HG03060 (cell line): ENCODE measurements at regions not wholly inside any gene's neighbourhood (a gene's known extent, or its start where the extent isn't known, plus 50 kb on each side); places are given as distances from the start of the nearest gene placed in this dataset.
A peak's percentile ranks its signal among the peaks of the same experiment; 100 is the strongest.
"Not testable (repeated sequence)": the region's sequence is repeated elsewhere in the genome, so short reads cannot be mapped to it uniquely, and the experiment has no call there.

Experiments
- ATAC-seq: cut with Tn5 transposase; IDR thresholded peaks from one replicate; pipeline ENCODE4 v1.9.1; 2021; ENCODE audit warnings: low read depth, moderate number of reproducible peaks; ENCODE audit not compliant: unreplicated experiment

- no peak for ATAC-seq
These were observed 348.3 kb downstream of the BCKDHB start for GRCh38 chr6:80454661-80455365.

- ATAC-seq, result peak; percentile 89
These were observed 347.7 kb downstream of the BCKDHB start for GRCh38 chr6:80454197-80454596.

DNA sequence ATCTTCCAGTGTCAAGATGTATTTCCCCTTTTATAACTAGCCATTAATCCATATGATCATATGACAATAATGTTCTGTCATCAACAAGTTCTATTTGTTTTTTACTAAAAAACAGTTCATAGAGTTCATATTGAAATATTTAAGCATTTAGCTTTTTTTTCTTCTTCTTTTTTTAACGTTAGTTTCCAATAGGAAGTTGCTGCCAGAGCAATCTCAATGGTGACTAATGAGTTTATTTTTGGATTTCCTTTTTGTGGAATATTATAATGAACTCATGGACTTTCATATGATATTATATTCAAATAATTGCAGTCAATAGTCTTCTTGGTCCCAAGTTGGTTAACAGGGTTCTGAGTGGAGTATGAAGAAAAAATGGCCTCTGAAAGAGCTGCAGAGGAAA lies 343.3 kb downstream of the BCKDHB start:
- ATAC-seq, result no peak

DNA sequence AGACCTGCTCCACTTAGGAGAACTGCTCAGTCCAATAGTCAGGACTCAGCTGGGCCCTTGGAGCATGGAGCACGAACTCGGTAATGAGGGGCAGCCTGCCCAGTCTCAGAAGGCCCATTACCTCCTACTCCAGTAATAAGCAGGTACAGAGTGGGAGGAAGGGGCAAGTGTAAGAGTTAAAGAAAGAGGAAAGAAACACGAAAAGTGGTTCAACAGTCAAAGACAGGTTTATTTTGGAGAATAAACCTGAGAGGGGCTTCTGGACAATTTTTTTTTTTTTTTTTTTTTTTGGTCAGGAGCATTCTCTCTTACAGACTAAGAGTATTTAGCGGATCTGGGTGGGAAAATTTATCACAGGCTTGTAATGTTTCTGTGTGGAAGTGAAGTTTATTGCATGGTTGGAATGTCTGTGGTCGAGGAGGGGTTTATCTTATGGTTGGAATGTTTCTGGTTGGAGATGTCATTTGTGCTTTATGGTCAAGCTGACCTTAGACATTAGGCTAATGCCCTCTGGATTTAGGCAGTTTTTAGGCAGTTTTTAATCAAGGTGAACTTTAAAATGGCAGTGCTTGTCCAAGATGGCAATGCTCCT lies 340.1 kb downstream of the BCKDHB start:
- ATAC-seq, result no peak

DNA sequence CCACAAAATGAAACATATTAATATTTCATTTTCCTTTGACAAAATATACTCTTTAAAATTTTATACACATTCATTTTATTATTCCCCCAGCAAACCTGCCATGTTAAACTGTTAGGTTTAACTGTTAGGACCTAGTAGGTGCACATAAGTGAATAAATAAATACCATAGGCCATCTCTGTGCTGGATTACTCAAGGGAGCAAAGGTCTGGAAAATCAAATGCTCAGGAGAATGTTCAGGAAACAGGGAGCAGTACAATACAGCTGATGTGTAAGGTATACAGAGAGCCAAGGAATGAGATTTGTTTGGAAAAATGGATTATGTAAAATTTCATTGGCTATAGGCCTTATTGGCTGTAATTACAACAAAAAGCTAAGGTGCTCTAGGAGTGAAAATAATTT lies 339.3 kb downstream of the BCKDHB start:
- ATAC-seq, result no peak

DNA sequence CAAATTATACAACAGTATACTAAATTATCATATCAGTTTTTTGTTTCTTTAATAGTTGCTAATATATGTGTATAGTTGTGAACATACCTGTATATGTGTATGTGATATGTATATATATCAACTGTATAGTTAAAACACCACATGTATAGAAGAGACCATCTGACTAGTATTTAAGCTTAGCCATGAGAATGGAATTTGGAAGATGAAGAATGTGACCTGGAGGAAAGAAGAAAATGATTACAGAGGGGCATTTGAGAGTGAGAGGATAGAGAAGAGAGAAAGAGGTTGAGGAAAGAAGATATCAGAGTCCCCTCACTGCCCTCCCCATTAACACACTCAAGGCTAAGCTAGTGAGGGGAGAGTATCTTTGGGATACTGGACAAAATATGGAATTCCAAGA lies 335.9 kb downstream of the BCKDHB start:
- ATAC-seq, result no peak

DNA sequence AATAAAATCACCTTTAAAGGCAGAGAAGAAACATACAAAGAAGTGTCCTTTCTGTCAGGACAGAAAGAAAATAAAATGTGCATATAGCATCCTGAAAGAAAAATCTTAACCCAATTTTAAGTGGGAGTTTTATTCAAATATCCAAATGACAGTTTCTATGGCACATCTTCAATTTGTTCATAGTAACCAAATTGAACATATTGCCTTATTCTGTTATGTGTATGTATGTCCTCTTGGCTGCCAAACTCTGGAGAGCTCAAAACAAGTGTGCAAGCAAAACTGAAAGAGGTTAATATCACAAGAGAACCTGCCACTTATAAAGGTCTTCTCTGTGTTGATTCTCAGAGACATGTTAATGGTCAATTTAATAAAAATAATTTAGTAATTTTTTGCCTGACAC lies 334.7 kb downstream of the BCKDHB start:
- ATAC-seq, result no peak

DNA sequence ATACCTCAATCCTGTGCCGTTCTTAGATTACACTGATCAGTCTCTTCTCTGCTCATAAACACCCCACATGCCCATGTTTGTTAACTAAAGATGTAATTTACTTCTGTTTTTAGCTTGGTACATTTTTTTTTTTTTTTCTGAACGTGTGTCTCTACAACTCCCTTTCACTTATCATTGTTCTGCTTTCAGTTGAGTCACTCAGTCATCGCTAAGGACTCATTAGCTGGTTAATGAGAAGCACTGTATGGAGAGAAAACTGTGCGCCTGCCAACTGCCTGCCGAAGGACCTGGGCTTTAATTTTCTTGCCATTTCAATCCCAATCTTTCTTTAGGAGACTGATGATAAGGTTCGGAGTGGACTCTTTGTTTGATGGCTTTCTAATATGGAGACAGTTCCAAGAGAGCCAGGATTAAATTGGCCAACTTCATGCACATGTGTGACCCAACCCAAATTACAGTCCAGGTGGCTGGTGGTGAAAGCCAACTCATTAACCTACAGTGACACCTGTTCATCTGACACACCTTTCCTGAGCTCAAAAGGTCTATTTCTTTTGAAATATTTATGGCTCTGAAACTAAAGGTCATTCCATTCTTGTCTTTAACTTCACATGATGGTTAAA lies 334.1 kb downstream of the BCKDHB start:
- ATAC-seq, result no peak

GRCh38 chr6:80439721-80440470 lies 333.4 kb downstream of the BCKDHB start:
- no peak for ATAC-seq

- no peak for ATAC-seq
These were observed 332.3 kb downstream of the BCKDHB start for GRCh38 chr6:80438772-80439171.

DNA sequence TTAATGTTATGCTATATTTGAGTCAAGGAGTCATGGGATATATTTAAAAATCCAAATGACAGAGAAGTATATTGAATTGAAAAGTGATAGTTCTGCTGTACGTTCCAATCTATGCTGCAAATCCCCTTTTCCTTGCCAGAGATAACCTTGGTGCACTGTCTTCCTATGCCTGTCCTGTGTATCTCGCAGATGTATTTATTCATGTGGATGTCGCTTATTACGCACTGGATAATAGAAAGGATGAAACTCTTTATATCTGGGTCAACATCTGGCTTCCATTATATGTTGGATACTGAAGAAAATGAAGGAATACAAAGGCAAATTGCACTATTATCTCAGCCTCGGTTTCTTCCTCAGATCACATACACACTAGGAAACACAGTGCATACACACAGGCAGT lies 331.3 kb downstream of the BCKDHB start:
- ATAC-seq, result no peak

DNA sequence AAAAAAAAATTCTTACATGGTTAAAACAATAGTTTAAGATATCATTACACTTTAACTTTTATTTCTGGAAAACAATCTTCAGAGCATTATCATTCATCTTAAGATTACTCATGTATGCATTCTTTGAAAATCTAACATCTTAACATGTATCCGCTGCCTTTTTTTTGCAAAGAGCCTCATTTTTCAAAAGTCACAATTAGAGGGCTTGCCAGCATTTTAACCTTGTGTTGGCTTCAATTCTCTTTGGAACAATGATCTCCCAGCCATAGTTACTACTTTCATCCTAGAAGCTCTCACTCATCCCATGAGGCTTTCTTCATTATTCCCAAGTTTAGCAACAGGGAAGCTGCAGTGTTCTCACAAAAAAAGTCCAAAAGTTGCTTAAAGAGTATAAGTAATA lies 330.8 kb downstream of the BCKDHB start:
- ATAC-seq, result no peak

GRCh38 chr6:80436663-80437062 lies 330.2 kb downstream of the BCKDHB start:
- no peak for ATAC-seq

- ATAC-seq, result no peak
These were observed 329.0 kb downstream of the BCKDHB start for GRCh38 chr6:80435457-80435856.

DNA sequence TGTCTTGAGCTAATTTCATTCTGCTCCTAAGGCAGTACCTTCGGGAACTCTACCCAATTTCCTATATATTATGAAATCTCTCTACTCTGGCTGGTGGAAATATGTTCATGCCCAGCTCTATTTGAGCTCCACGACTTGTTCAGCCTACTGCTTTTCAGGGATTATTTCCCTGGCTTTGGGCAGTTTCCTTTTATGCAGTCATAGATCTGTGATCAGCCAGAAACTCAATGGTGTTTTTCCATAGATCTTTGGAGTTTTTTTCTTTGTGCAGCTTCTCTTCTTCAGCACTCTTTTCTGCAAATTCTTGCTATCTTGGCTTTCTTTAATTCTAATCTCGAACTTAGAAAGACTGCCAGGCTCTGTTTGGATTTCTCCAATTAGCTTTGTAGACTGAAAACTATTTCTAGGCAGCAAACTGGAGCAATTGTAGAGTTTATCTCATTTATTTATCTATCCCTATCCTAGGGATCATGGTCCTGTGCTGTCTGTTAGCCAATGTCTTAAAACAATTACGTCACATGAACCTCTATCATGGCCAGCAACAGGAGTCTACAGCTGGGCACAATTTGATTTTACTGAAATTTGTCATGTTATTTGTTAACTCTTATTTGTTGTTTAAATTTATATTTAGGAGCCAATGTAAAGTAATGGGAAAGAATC lies 328.4 kb downstream of the BCKDHB start:
- ATAC-seq, result no peak

GRCh38 chr6:80433673-80434025 lies 327.2 kb downstream of the BCKDHB start:
- no peak for ATAC-seq

GRCh38 chr6:80433010-80433672 lies 326.7 kb downstream of the BCKDHB start:
- no peak for ATAC-seq

- no peak for ATAC-seq
These were observed 318.8 kb downstream of the BCKDHB start for GRCh38 chr6:80425089-80425823.

DNA sequence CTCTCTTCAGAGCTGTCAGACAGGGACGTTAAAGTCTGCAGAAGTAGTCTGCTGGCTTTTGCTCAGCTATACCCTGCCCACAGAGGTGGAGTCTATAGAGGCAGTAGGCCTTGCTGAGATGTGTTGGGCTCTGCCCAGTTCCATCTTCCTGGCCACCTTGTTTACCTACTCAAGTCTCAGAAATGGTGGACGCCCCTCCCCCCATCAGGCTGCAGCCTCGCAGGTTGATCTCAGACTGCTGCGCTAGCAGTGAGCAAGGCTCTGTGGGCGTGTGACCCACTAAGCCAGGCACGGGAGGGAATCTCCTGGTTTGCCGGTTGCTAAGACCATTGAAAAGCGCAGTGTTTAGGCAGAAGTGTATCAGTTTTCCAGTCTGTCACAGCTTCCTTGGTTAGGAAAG lies 305.0 kb downstream of the BCKDHB start:
- ATAC-seq, result no peak

- not testable (repeated sequence) for ATAC-seq
These were observed 301.5 kb downstream of the BCKDHB start for GRCh38 chr6:80407976-80408375.
